ENCODE measurements at regions not wholly inside any gene's neighbourhood (a gene's known extent, or its start where the extent isn't known, plus 50 kb on each side); places are given as distances from the start of the nearest gene placed in this dataset.

- TF ChIP-seq TCF12 (IDR thresholded peaks at IDR 0.05; ENCODE audit: low read depth) (no peak), REST (IDR thresholded peaks at IDR 0.05; ENCODE audit: low read depth) (no peak), EP300 (IDR thresholded peaks at IDR 0.05; ENCODE audit: borderline replicate concordance) (no peak), FOXM1 (IDR thresholded peaks at IDR 0.05; ENCODE audit: borderline replicate concordance, low read depth) (no peak), NFIC (IDR thresholded peaks at IDR 0.05) (no peak), MAX (IDR thresholded peaks at IDR 0.05) (no peak), TAF1 (IDR thresholded peaks at IDR 0.05; ENCODE audit: low read depth) (no peak), YY1 (IDR thresholded peaks at IDR 0.05; ENCODE audit: low read depth) (no peak), USF1 (IDR thresholded peaks at IDR 0.05) (no peak), CREB1 (IDR thresholded peaks at IDR 0.05; ENCODE audit: low read depth) (no peak), RAD21 (IDR thresholded peaks at IDR 0.05; ENCODE audit: low read depth) (no peak), CEBPB (IDR thresholded peaks at IDR 0.05) (no peak), EGR1 (IDR thresholded peaks at IDR 0.05) (no peak), ZBTB7A (IDR thresholded peaks at IDR 0.05; ENCODE audit: low read depth) (no peak)
These were observed 174.6 kb upstream of the ZNF608 start for GRCh38 chr5:124920909-124921666.
